Hematopoietic multipotent progenitor cell treated with erythropoietin and hydrocortisone succinate and interleukin-3 and kit ligand, for 15 days (in vitro differentiated cells): ENCODE measurements at regions not wholly inside any gene's neighbourhood (a gene's known extent, or its start where the extent isn't known, plus 50 kb on each side); places are given as distances from the start of the nearest gene placed in this dataset.

Experiments used
- DNase-seq: peaks from one replicate; pipeline ENCODE4 v3.0.0-alpha.2; 2015; ENCODE audit warnings: low spot score

DNA sequence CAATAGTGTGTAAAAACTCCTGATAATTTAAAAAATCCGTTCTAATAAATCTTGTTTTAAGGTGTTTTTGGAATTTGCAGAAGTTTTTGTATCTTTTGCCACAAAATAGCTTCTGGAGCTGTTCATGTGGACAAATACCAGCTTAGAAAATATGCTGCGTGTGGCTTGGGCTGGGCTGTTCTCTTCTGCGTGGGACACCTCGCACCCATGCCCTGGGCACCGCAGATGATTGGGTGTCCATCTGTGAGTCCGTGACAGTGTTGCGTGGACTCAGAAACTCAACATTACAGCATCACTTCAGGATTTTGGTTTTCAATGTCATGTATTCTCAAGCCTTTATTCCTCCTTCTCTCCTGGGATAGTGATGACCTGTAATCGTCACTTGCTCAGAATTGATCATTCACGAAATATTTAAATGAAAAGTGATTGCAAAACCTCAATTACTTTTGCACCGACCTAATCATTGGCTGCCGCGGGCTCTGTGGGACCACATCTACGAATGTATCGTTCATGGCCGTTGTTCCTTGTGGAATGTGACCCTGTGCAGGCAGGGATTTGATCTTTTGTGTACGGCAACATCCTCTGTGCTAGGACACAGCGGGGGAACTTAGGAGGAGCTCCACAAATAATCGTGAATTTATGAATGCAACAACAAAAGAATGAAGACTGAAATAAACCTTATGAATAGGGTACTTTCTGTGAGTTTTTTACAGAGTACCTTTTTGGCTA is 210.3 kb upstream of the FOXF1 start:
- no peak for DNase-seq

DNA sequence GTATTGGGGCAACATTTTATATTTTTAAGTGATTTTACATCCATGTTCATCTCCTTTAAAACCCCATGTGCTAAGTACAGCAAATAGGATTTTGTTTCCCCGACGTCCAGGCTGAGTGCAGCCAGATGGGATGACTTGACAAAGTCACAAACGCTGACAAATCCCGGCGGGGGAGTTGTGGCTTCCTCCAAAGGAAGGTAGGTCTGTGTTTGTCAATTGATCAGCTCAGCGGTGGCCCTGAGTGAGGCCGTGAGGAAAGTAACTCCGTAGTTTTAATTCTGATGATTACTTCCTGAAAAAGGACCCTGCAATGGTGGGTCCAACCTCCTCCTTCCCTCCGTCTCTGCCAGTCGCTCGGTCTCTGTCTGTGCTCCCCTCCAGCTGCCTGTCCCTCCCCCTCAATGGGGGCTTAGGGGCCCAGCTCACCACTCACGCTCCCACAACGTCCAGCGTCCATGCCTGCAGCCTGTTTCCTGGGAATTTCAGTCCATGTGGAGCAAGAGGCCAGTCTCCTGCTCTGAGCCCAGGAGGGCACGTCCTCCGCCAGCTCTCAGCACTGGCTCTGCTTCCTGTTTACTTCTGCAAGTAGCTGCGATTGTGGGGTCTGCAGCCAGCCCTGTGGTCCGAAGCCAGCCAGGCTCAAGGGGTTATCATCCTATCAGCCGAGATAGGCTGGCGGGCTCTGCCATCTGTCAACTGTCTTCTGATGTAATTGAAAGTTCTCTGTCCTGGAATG is 209.4 kb upstream of the FOXF1 start:
- no peak for DNase-seq

DNA sequence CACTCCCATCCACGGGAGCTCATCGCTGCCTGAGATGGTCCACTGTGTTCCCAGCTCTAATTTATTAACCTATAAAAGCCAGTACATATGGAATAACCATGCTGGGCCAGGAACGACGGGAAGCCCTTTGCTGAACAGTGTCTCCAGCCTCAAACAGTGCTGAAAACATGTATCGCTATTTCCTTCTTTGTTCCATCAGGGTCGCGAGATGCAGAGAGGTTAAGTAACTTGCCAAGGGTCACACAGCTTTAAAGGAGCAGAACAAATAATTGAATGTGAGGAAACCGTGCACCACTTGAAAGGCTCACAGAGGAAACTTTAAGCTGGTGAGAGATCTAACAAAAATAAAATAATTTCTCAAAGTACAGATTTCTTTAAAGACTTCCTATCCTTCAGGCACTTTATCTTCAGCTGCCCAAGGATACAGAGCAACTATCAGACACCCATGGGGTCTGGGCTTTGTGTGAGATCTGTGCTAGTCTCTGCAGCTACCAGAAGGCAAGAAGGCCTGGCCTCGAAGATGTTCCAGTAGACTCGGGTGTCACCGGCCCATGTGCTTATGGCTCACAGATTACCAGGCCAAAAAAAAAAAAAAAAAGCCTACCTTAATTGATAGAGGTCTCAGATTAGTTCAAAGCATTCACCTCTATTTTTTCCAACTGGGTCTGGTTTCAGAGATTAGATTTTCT is 207.8 kb upstream of the FOXF1 start:
- no peak for DNase-seq

DNA sequence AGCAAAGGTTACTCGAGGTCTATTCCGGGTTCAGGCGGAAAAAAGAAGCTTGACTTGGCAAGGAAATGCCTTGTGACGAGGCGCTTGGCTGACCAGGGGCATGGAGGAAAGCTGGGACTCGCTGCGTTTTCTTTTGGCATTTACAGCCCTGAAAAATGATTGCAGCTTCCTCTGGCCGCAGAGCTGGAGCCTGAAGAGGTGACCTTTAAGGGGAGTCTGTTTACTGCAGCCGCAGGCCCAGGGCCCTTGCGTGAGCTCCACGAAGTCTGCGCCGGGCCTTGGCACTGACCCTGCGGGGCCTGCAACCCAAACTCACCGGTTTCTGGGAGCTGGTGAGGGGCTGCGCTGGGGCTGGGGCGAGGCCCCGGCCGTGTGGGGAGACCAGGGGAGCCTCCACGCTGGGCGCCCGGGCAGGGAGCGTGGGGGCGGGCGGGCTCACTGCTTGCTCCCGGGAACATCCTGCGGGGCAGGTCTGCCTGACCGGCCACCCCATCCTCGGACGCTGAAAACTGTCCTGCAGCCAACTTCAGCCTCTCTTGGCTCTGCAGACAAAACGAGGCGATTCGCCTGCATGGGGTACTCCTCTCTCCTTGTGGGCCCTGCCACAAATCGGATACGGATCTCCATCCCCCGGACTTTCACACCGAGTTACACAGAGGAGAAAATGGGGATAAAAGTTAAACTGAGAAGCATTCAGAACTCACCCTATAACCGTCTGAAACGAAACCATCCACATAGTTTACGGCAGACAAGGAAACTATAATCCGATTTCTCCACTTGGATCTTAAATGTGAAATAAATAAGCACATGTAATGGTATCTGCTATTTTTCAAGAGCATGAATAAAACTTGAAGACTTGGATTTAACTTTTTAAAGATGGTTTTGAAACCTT is 206.3 kb upstream of the FOXF1 start:
- DNase-seq = no peak

DNA sequence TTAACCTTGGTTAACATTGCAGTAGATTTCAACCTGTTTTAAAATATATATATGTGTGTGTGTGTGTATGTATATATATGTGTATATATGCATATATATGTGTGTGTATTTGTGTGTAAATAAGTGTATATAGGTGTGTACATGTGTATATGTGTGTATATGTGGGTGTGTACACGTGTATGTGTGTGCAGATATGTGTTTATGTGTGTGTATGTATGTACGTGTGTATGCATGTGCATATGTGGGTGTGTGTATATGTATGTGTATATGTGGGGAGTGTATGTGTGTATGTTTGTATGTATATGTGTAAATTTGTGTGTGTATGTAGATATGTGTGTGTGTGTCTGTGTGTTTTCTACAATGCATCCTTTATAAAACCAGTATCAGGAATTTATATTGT is 205.5 kb upstream of the FOXF1 start:
- DNase-seq = no peak

DNA sequence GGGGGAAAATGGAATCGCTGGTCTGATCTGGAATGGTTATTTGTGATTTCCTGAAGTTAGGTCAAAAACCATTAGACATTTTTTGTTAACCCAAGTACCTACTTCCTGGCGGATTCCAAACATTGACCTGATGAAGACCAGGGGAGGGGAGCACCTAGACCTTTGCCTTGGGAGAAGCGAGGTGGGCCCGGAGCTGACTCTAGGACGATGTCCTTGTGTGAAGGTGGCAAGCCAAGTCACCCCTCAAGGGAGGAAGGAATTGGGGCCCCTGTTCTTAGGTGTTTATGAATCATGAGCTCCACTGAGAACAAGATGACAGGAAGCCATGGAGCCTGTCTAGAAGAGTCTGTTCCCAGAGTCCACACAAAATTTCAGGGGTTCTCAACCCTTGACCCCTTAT is 204.9 kb upstream of the FOXF1 start:
- no peak for DNase-seq

DNA sequence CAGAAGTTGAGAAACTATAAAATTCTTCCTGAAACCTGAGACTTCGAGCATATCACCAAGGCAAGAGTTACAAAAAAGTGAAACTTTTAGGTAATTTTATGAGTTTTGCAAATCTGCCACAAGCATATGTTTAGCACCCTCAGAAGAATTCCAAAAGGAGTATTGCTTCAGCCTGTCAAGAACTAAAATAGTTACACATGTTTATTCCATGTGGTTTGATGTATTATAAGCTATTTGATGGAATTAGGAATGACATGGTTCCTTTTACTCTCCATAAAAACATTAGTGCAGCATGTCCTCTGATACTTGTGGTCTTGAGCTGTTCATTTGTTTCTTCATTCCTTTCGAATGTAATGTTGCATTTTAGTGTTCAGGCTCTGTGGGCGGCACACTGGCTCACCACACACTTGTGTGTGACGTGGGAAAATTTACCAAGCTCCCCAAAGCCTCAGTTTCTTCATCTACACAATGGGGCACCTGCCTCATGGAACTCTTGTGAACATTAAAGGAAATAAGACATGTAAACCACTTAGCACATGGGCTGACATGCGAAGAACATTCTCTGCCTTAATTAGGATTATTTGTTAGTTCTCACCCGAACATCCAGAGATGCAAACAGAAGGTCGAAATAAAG is 204.2 kb upstream of the FOXF1 start:
- DNase-seq = no peak

DNA sequence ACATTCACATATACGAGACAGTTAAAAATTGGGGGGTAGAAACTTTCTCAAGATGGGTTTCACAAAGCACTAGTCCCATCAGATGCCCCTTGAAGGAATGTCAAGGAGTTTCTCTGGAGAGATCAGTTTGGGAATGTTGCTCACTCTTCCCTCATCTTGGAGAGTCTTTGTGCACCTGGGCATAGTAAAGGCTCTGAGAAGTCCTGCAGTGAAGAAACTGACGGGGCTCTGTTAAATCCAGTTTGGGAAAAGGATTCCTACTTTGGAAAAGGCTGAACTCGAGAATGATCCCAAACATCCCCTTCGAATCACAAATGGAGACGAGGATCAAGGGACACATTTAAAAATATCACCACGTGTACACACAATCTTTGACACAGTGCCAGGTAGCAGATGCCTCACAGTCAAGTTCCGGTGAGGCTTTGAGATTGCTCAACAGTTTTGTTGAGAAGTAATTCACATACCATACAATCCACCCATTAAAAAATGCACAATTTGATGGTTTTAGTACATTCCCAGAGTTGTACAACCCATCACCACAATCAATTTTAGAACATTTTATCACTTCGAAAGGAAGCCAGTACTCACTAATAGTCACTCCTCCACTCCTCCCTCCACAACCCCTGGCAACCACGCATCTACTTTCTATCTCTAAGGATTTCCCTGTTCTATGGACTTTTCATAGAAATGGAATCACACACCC is 203.4 kb upstream of the FOXF1 start:
- no peak for DNase-seq

DNA sequence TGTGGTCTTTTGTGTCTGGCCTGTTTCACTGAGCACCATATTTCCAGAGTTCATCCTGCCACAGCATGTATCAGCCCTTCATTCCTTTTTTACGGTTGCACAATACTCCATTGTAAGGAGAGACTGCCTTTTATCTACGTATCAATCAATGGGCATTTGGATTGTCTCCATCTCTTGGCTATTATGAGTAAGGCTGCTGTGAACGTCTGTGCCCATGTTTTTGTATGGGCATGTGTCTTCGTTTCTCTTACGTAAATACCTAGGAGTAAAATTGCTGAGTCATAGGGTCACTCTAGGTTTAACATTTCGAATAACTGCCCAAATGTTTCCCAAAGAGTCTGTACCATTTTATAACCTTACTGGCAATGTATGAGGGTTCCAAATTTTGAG is 202.8 kb upstream of the FOXF1 start:
- DNase-seq = no peak

DNA sequence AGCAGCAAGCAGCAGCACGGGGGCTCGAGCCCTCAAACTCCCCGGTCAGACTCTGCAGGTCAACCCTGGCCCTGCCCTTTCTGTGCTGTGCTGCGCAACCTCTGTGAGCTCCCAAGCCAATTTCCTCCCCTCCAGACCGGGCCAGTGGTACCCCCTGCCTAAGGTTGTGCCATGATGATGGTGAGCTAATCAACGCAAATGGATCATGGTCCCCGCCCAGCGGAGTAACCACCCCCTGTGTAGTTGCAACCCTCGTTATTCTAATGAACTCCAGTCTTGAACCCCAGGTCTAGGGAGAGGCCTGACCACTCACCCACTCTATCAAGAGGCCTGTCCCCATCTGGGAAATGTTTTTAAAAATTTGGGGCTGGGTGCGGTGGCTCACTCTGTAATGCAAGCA is 201.8 kb upstream of the FOXF1 start:
- DNase-seq = no peak

DNA sequence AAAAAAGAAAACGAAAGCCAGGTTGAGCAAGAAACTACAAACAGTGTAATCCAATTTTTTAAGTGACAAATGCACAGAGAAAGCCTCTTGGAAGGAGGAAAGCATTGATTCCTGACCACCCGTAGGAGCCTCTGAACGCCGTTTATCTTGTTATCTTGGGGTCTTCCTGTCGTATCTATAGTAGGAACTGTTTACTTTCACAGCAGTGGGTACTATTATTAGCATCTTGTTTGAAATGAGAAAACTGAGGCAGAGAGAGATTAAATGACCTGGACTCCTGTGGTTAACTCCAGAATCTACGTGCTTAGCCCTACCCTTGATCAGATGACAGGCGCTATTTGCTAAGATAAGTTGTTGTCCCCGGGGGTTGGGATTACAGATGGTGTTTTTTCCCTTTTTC is 196.7 kb upstream of the FOXF1 start:
- DNase-seq = no peak

DNA sequence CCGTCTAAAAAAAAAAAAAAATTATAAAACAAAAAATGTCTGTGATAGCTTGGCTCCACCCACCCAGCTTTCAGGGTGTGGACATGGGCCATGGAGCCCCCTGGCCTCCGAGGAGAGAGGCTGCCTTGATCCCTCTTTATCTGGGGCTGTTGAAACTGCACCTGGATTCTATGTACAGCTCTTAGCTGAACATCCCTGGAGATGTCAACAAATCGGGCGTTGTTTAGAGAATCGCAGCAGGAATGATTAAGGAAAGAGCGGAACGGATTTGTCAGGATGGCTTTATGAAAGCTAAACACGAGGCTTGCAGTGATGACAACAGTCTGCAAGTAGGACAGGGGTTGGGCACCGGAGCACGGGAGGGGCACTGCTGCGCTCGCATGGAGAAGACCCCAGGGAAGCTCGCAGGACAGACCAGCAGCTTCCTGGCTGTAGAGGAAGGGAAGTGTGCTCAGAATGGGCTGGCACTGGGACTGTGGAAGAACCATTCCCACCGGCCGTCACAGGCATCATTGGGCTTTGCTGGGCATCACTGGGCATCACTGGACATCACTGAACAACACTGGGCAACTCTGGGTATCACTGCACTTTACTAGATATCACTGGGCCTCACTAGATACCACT is 195.8 kb upstream of the FOXF1 start:
- DNase-seq = no peak

DNA sequence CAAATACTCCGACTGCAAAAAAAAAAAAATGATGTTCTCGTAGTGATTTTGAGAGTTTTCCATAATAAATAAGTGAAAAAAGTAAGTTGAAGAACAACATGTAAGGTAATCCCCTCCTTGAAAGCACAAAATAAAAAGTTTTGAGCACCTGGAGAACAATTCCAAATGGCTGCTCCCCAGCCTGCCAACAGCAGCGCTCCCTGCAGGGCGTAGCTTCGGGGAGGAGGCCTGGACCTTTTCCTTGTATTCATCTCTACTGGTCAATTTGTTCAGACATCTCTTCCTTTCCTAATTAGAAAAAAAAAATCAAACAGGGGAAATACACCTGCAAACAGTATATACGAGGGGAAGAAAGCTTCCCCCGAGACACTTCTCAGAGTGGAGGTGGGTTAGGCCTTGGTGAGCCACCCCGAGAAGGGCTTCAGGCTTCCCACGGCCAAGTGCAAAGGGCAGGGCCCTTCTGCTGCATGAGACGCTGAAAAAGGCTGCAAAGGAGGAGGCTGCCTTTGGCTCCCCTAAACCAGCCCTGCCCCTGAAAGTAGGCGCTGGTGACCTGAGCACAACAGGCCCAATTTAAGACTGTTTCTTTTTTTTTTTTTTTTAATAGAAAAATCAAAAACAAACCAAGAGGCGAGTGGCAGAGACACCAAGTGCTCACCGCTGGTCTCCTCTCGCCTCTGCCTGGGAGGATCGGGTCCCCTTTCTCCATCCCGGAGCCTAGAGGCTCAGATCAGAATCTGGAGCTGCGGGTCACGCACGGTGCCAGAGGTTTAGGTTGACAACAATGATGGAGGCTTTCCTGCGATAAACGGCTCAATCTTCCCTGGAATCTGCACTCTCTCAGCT is 193.1 kb upstream of the FOXF1 start:
- DNase-seq = no peak

DNA sequence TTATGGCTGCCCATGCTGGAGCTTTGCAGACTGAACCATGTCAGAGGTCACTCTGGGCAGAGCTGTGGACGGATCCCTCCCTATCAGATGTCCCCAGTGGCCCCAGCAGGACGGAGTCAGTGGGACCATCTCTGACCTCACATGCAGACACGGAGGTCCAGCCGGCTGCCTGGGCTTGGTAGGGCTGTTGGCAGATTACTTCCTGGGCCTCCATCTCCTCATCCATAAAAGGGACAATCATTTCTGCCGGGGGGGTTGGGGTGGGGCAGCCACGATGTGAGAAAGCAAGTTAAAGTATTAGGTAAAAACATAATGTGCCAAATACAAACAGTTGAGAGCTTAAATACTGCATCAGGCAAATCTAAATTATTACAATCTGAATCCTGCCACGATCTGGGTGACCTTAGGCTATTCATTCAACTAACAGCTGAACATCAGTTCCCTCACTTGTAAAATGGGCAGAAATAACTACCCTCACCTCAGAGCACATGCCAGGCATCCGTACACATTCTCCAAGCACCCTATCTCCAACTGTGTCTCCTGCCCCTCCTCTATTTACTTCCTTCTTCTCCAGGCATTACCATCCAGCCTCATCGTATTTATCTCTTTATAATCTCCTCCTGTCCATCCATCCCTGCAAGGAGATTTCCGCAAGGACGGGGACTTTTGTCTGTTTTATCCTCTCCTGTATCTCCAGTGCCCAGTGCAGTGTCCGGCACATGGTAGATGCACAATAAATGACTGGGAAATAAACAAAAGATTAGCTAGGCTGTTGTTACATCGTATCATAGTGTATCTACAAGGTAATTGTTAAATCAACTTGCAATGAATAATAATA is 192.3 kb upstream of the FOXF1 start:
- no peak for DNase-seq

DNA sequence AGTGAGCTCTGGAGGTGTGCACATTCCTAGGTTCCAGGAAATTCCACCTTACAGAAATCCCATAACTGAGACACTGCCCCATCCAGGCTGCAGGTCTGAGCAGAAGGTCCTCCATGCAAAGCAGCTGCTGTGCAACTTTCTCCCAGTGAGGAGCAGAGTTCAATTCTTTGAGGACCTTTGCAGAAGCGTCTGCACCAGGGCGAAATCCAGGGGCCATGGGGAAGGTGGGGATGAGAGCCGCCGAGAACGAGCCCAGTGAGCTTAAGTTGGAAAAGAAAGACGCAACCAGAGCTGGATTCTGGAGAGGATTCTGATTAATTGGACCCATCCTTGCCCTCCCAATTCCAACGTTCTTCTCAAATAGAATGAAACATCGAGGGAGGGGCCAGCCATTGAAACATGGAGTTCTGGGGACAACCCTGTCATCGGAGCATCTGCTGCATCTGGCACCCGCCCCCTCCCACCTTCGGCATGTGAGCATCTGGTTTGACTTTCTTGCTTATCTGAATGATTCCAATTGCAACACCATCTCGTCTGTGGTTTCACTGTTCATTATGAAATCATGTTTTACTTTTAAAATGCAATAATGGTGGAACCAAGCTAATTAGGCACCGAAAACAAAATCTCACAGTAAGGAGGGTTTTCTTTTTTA is 190.6 kb upstream of the FOXF1 start:
- DNase-seq = no peak

DNA sequence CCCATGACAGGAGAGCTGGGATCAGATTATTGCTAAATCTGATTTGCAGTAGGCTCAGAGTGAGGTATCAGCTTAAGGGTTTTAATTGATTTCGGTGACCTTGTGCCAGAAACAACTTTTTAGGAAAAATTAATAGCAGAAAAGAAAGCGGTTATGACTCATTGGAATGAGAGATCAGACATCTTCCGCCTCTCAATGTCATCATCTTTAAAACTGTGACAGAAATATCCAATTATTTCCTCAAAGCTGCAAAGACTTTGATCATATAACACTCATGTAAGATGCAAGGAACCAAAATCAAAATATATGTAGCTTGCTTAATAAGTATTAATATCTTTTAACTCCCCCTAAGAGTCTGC is 190.1 kb upstream of the FOXF1 start:
- no peak for DNase-seq

DNA sequence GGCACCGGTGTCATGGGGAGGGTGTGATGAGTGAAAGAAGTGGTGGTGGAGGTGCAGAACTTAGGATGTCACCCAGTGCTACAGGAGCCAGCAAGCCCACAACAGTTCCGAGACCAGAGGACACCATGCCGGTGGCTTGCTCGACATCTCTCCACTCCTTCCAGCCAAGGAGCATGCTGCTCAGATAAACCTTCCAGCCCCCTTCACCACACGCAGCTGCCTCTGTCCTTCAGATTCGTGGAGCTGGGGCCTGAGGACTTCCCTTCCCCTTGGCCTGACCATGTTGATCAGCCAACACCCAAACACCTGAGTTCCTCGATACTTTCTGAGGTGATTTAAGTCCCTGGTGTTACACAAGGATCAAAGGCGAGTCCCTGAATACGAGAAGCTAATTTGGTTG is 188.8 kb upstream of the FOXF1 start:
- no peak for DNase-seq

DNA sequence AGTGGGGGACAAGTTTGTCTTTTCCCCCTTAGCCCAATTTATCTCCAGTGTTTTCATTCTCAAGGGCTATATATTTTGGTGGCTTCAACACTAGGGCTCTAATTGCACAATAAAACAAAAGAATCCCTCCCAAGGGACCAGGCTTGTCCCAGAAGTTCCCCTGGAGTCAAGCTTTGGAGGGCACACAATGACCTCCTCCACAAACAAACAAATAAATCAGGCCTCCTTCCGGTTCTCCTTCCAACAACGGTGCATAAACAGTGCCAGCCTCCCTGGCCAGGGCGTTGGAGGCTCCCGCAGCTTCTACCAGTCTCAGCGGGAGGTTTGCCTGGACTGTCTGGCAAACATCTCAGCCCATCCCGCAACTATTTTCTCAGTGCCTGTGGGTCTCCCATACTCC is 188.0 kb upstream of the FOXF1 start:
- DNase-seq = no peak
